ENCODE measurements at regions not wholly inside any gene's neighbourhood (a gene's known extent, or its start where the extent isn't known, plus 50 kb on each side); places are given as distances from the start of the nearest gene placed in this dataset.

GRCh38 chr14:104339361-104339760, 201.0 kb downstream of the KIF26A start:
- intact Hi-C loops (cut with micrococcal nuclease; ENCODE audit: unreplicated experiment) = no loop called here
- no TSS peak for BruUV-seq (replicated peaks)
- POLR2A ChIA-PET (ENCODE audit: low non-redundant PET) = no interaction called here

GRCh38 chr14:104339829-104340228, 201.4 kb downstream of the KIF26A start:
- ChIA-PET POLR2A (ENCODE audit: low non-redundant PET) (no interaction called here), CTCF (no interaction called here)
- H3K9me3 ChIP-seq (ENCODE audit: low read depth, low read length, poor library complexity, severe bottlenecking) = peaks cover 4% of the 10 kb centered on the region
- no TSS peak for BruUV-seq (replicated peaks)
- H3K4me1 ChIP-seq (ENCODE audit: insufficient read depth, low read length, poor library complexity, severe bottlenecking) = no peaks in the 10 kb centered on the region
- H3K36me3 ChIP-seq (ENCODE audit: insufficient read depth, low read length, poor library complexity, severe bottlenecking) = no peaks in the 10 kb centered on the region
- peaks cover 20% of the 10 kb centered on the region for H3K27me3 ChIP-seq (replicated peaks; ENCODE audit: insufficient read depth, low read depth, low read length, poor library complexity)
- DNase-seq (ENCODE audit: low spot score) = no peak
- no peak overlapping the region for H3K27ac ChIP-seq (ENCODE audit: low read depth, low read length, poor library complexity, severe bottlenecking)
- TF ChIP-seq CTCF (conservative IDR thresholded peaks at IDR 0.05; ENCODE audit: low read depth, low read length) (no peak), EZH2 (IDR thresholded peaks at IDR 0.05; ENCODE audit: borderline replicate concordance, low read depth, low read length, poor library complexity, severe bottlenecking) (no peak)
- intact Hi-C loops (cut with micrococcal nuclease; ENCODE audit: unreplicated experiment) = loop anchor here (10.0 kb wide), 1 partner anchor 205 kb away; the partner anchor contains the start of gene KIF26A
- no peak overlapping the region for H3K4me3 ChIP-seq (ENCODE audit: low read depth, low read length, poor library complexity, severe bottlenecking)

More at GRCh38 chr14:104339361-104339760, 201.0 kb downstream of the KIF26A start:
- no peak for TF ChIP-seq EZH2 (IDR thresholded peaks at IDR 0.05; ENCODE audit: borderline replicate concordance, low read depth, low read length, poor library complexity, severe bottlenecking)
- no peak for TF ChIP-seq CTCF (conservative IDR thresholded peaks at IDR 0.05; ENCODE audit: low read depth, low read length)
- Histone ChIP-seq H3K27me3 (replicated peaks; ENCODE audit: insufficient read depth, low read depth, low read length, poor library complexity) (peaks cover 21% of the 10 kb centered on the region), H3K4me3 (ENCODE audit: low read depth, low read length, poor library complexity, severe bottlenecking) (no peak overlapping the region), H3K9me3 (ENCODE audit: low read depth, low read length, poor library complexity, severe bottlenecking) (peaks cover 4% of the 10 kb centered on the region), H3K27ac (ENCODE audit: low read depth, low read length, poor library complexity, severe bottlenecking) (no peak overlapping the region), H3K36me3 (ENCODE audit: insufficient read depth, low read length, poor library complexity, severe bottlenecking) (no peaks in the 10 kb centered on the region), H3K4me1 (ENCODE audit: insufficient read depth, low read length, poor library complexity, severe bottlenecking) (no peaks in the 10 kb centered on the region)
- no peak for DNase-seq (ENCODE audit: low spot score)
- CTCF ChIA-PET = no interaction called here

DNA sequence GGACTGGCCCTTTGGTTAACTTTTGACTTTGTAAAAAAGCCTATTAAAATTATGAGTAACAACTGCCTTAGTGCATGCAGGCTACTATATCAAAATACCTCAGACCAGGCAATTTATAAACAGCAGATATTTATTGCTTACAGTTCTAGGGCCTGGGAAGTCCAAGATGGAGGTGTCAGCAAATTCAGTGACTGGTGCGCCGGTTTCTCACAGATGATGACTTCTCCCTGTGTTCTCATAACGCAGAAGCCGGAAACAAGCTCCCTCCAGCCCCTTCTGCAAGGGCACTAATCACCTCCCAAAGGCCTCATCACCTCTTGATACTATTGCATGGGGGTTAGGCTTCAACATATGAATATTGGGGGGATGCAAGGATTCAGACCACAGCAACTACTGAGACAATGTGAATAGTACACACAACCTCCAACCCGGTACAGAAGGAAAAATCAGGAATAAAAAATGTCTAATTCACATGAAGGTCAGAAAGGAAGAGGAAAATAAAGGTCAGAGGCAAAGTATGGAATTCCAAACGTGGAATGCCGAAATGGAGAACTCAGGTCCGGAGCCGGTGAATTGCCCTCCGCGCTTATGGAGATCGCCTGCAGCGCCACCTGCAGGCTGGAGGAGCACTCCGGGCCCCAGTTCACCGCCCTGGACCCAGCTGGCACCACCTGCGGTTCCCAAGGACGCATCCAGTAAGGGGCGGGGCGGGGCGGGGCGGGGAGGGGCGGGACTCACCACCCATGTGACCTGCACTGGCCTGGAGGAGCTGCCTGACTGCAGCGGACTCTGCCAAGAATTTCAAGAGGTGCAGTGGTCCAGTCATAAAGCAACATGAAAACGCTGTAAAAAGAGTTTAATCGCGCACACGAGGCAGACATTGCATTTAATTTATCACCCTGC, 203.4 kb downstream of the KIF26A start:
- H3K27me3 ChIP-seq (replicated peaks; ENCODE audit: insufficient read depth, low read depth, low read length, poor library complexity) = peaks cover 17% of the 10 kb centered on the region
- POLR2A ChIA-PET (ENCODE audit: low non-redundant PET) = no interaction called here

More for the DNA sequence above, 203.4 kb downstream of the KIF26A start:
- H3K27ac ChIP-seq (ENCODE audit: low read depth, low read length, poor library complexity, severe bottlenecking) = no peak overlapping the region
- H3K9me3 ChIP-seq (ENCODE audit: low read depth, low read length, poor library complexity, severe bottlenecking) = peaks cover 4% of the 10 kb centered on the region
- H3K36me3 ChIP-seq (ENCODE audit: insufficient read depth, low read length, poor library complexity, severe bottlenecking) = no peaks in the 10 kb centered on the region
- peak; percentile 91 for DNase-seq (ENCODE audit: low spot score)
- peak overlapping the region; percentile 29 for H3K4me3 ChIP-seq (ENCODE audit: low read depth, low read length, poor library complexity, severe bottlenecking)
- TF ChIP-seq CTCF (conservative IDR thresholded peaks at IDR 0.05; ENCODE audit: low read depth, low read length) (peak; percentile 83), EZH2 (IDR thresholded peaks at IDR 0.05; ENCODE audit: borderline replicate concordance, low read depth, low read length, poor library complexity, severe bottlenecking) (no peak)
- CTCF ChIA-PET = interaction anchor here (0.9 to 1.3 kb wide), 2 partner anchors 26 to 185 kb away, joined by 3 read pairs; no protein-coding TSS in a partner anchor
- no TSS peak for BruUV-seq (replicated peaks)
- no peaks in the 10 kb centered on the region for H3K4me1 ChIP-seq (ENCODE audit: insufficient read depth, low read length, poor library complexity, severe bottlenecking)
- intact Hi-C loops (cut with micrococcal nuclease; ENCODE audit: unreplicated experiment) = loop anchor here (10.0 kb wide), 1 partner anchor 207 kb away; the partner anchor contains the start of gene KIF26A
